Endodermal cell (in vitro differentiated cells): ENCODE measurements at regions not wholly inside any gene's neighbourhood (a gene's known extent, or its start where the extent isn't known, plus 50 kb on each side); places are given as distances from the start of the nearest gene placed in this dataset.
A peak's percentile ranks its signal among the peaks of the same experiment; 100 is the strongest.

Experiments used
- DNase-seq: peaks from one replicate; pipeline ENCODE4 v3.0.0-alpha.2; 2017
- H3K27ac ChIP-seq: 2 replicates; pipeline ENCODE4 v1.5.1; 2013; ENCODE audit warnings: mild to moderate bottlenecking, low read depth, low read length, moderate library complexity
- H3K27me3 ChIP-seq: 2 replicates; pipeline ENCODE4 v1.6.1; 2013; ENCODE audit warnings: mild to moderate bottlenecking, low read length, moderate library complexity; ENCODE audit not compliant: insufficient read depth, control insufficient read depth, poor library complexity, severe bottlenecking
- H3K36me3 ChIP-seq: 2 replicates; pipeline ENCODE4 v1.7.0; 2013; ENCODE audit warnings: mild to moderate bottlenecking, low read length, moderate library complexity; ENCODE audit not compliant: control insufficient read depth, insufficient read depth
- H3K4me1 ChIP-seq: one replicate; pipeline ENCODE4 v1.7.0; 2013; ENCODE audit warnings: low read length; ENCODE audit not compliant: control insufficient read depth, insufficient read depth
- H3K4me3 ChIP-seq: 2 replicates; pipeline ENCODE4 v1.5.1; 2013; ENCODE audit warnings: mild to moderate bottlenecking, low read length, moderate library complexity
- H3K9ac ChIP-seq: 2 replicates; pipeline ENCODE4 v1.6.1; 2013; ENCODE audit warnings: mild to moderate bottlenecking, low read length, moderate library complexity; ENCODE audit not compliant: poor library complexity, severe bottlenecking; ENCODE audit errors: extremely low read depth
- H3K9me3 ChIP-seq: 2 replicates; pipeline ENCODE4 v1.6.1; 2013; ENCODE audit warnings: mild to moderate bottlenecking, low read length, moderate library complexity; ENCODE audit not compliant: control insufficient read depth
- H3K27ac Mint-ChIP-seq: 2 replicates; pipeline ENCODE4 v1.8.0; 2020; ENCODE audit warnings: mixed read lengths
- H3K27me3 Mint-ChIP-seq: 2 replicates; pipeline ENCODE4 v1.8.0; 2021; ENCODE audit warnings: mild to moderate bottlenecking, mixed read lengths; ENCODE audit not compliant: insufficient read depth
- H3K36me3 Mint-ChIP-seq: 2 replicates; pipeline ENCODE4 v1.8.0; 2020; ENCODE audit warnings: low read depth, mixed read lengths
- H3K4me1 Mint-ChIP-seq: 2 replicates; pipeline ENCODE4 v1.8.0; 2020; ENCODE audit warnings: mixed read lengths
- H3K4me3 Mint-ChIP-seq: 2 replicates; pipeline ENCODE4 v1.8.0; 2020; ENCODE audit warnings: mild to moderate bottlenecking, moderate library complexity, mixed read lengths
- H3K9me3 Mint-ChIP-seq: 2 replicates; pipeline ENCODE4 v1.8.0; 2020; ENCODE audit warnings: mild to moderate bottlenecking, mixed read lengths
- CTCF ChIP-seq: fragments of 200-600 bp; sonication (generic); conservative IDR thresholded peaks from 2 replicates; pipeline ENCODE4 v1.5.0; 2021; ENCODE audit warnings: antibody characterized with exemption, mild to moderate bottlenecking
- WGBS, 2 experiments: methylation state at CpG; one replicate each; pipeline versions ENCODE4 v1.1.5 to v1.1.7; 2013; ENCODE audit warnings: missing lambda C conversion rate in 2 of 2, mixed read lengths in 1 of 2; ENCODE audit not compliant: insufficient coverage in 1 of 2, insufficient read length in 1 of 2; 5-methylcytosine and 5-hydroxymethylcytosine counted together

GRCh38 chr2:147610496-147611040, 234.3 kb upstream of the ACVR2A start:
- Mint-ChIP-seq H3K4me3 (no peak overlapping the region), H3K27me3 (no peaks in the 10 kb centered on the region), H3K4me1 (peaks cover 12% of the 10 kb centered on the region), H3K27ac (peak overlapping the region; percentile 31), H3K9me3 (no peaks in the 10 kb centered on the region), H3K36me3 (no peaks in the 10 kb centered on the region)
- no peaks in the 10 kb centered on the region for H3K36me3 ChIP-seq
- H3K9me3 ChIP-seq = no peaks in the 10 kb centered on the region
- DNase-seq = no peak
- no peak overlapping the region for H3K27ac ChIP-seq
- no peak overlapping the region for H3K9ac ChIP-seq
- H3K4me1 ChIP-seq = no peaks in the 10 kb centered on the region
- no peak for TF ChIP-seq CTCF
- 88 to 100% methylated on average over 2 of the region's 2 CpGs for WGBS, 2 experiments
- H3K4me3 ChIP-seq = no peak overlapping the region
- no peaks in the 10 kb centered on the region for H3K27me3 ChIP-seq

GRCh38 chr2:147609301-147609700, 235.5 kb upstream of the ACVR2A start:
- TF ChIP-seq CTCF = no peak
- Histone ChIP-seq H3K4me3 (no peak overlapping the region), H3K27ac (no peak overlapping the region), H3K9me3 (no peaks in the 10 kb centered on the region), H3K36me3 (no peaks in the 10 kb centered on the region), H3K4me1 (no peaks in the 10 kb centered on the region), H3K9ac (no peak overlapping the region), H3K27me3 (no peaks in the 10 kb centered on the region)
- H3K27me3 Mint-ChIP-seq = no peaks in the 10 kb centered on the region
- peaks cover 12% of the 10 kb centered on the region for H3K4me1 Mint-ChIP-seq
- no peaks in the 10 kb centered on the region for H3K36me3 Mint-ChIP-seq
- H3K4me3 Mint-ChIP-seq = no peak overlapping the region
- no peak for DNase-seq
- no peaks in the 10 kb centered on the region for H3K9me3 Mint-ChIP-seq
- 95 to 100% methylated on average over 3 of the region's 3 CpGs for WGBS, 2 experiments
- no peak overlapping the region for H3K27ac Mint-ChIP-seq

- no peak for DNase-seq
- H3K4me1 Mint-ChIP-seq = peaks cover 12% of the 10 kb centered on the region
- Histone ChIP-seq H3K4me1 (no peaks in the 10 kb centered on the region), H3K4me3 (no peak overlapping the region), H3K27ac (no peak overlapping the region), H3K9me3 (no peaks in the 10 kb centered on the region), H3K9ac (no peak overlapping the region), H3K27me3 (no peaks in the 10 kb centered on the region), H3K36me3 (no peaks in the 10 kb centered on the region)
- no peaks in the 10 kb centered on the region for H3K9me3 Mint-ChIP-seq
- no peaks in the 10 kb centered on the region for H3K27me3 Mint-ChIP-seq
- no peak overlapping the region for H3K4me3 Mint-ChIP-seq
- TF ChIP-seq CTCF = no peak
- whole genome bisulfite sequencing, 2 experiments = 94% methylated on average over 3 of the region's 3 CpGs; no CpG with 5 or more reads in 1 of the 2 experiments
- no peaks in the 10 kb centered on the region for H3K36me3 Mint-ChIP-seq
- H3K27ac Mint-ChIP-seq = no peak overlapping the region
Observed at GRCh38 chr2:147607379-147607778, 237.4 kb upstream of the ACVR2A start.
